Daoy (cell line): ENCODE measurements at regions not wholly inside any gene's neighbourhood (a gene's known extent, or its start where the extent isn't known, plus 50 kb on each side); places are given as distances from the start of the nearest gene placed in this dataset.

Source experiments
- DNase-seq: peaks from one replicate; pipeline ENCODE4 v3.0.0-alpha.2; 2015; ENCODE audit warnings: low read depth

GRCh38 chr6:33863723-33864440 is 60.1 kb upstream of the MLN start:
- DNase-seq = no peak

DNA sequence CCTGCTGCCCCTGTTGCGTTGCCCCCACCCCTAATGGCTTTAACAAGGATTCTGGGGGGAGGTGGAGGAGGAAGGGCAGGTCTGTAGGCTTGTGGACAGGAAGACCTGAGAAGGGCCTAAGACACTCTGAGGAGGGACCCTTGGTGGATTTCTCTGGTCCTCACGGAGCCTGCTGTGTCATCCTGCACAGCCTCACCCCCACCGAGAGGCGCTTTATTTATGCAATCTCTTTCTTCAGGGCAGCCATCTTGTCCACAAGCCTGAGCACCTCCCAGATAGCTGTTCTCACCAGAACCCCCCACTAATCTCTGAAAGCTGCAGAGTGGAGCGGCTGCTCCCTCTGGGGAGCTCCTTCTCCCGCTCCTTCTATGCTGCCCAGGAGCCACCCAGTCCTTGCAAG is 59.3 kb upstream of the MLN start:
- DNase-seq = no peak

- DNase-seq = no peak
These were observed 58.7 kb upstream of the MLN start for GRCh38 chr6:33862536-33862935.

GRCh38 chr6:33861722-33862121 is 57.9 kb upstream of the MLN start:
- no peak for DNase-seq

- no peak for DNase-seq
These were observed 57.1 kb upstream of the MLN start for GRCh38 chr6:33860706-33861474.

DNA sequence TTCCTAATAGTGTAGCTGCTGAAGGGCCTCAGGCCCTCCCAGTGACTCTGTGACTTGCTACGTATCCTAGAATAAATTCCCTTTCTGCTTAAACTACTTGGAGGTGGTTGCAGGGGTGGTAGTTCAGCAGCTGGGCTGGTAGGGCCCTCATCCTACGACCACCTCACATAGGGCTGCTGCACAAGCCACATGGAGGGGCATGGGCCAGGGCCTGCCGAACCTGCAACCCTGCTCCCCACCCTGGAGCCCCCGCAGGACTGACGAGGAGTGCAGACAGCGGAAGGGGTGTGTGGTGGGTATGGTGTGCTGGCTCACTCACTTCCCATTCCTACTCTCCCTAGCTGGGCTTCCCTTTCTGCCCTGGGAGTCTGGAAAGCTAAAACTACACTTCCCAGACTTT is 56.2 kb upstream of the MLN start:
- no peak for DNase-seq

- DNase-seq = no peak
These were observed 55.2 kb upstream of the MLN start for GRCh38 chr6:33858804-33859505.

DNA sequence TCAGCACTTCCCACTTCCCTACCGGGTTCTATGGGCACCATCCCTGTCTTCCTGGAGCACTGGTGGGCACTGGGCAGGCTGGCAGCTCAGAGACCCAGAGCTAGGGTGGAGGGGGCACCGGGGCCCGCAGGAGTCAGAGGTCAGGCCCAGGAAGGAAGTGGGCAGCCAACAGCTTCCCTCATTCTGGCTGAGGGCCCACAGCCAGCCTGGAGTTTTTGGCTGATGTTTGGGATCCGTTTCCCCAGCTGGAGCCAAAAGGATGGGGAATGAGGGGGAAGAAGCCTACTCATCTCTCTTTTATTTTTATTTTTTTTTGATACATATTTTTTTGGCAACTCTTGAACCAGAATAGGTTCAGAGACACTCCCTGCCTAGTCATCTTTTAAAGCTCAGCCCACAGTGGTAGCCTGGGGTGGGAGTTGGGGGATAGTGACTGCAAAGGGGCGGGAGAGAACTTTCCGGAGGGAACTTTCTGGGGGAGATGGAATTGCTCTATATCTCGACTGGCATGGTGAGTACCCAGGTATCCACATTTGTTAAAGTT is 54.2 kb upstream of the MLN start:
- no peak for DNase-seq

- no peak for DNase-seq
These were observed 53.5 kb upstream of the MLN start for GRCh38 chr6:33857093-33857931.

DNA sequence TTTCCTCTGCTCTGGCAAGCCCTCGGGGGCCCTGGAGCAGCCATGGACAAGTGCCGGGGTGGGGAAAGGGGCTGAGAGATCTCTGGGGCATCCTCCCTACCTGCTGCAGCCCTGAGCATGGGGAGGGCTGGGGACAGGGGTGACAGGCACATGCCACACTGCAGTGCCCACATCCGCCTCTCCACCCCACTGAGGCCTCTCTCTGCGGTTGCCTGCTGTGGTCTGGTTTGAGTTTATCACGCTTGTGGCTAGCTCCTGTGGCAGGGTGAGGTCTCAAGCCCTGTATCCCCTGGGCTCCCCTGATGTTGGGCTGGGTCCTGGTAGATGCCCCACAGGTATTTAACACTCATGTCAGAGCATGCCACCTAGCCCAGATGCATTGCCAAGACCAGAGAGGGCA is 52.9 kb upstream of the MLN start:
- DNase-seq = peak; percentile 45

- DNase-seq = no peak
These were observed 52.3 kb upstream of the MLN start for GRCh38 chr6:33856031-33856590.

DNA sequence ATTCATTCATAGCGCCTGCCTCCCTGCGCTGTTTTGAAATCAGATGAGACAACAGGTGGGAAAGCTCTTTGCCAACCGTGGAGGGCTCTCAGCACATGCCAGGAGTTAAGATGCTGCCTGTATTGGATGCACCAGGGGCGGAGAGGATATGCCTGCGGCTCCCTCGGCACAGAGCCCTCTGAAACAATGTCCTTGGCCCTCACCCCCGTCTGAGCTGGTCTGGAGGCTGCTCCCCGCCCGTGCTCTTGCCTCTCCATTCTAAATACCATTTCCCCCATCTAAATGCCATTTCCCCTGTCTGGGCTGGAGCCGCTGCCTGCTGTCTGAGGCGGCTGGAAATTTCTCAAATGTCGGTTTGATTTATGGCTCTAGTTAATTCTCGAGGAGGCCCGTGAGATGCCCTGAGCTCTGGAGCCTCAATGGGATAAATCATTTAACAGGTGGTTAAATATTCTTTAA is 50.8 kb upstream of the MLN start:
- DNase-seq = no peak

DNA sequence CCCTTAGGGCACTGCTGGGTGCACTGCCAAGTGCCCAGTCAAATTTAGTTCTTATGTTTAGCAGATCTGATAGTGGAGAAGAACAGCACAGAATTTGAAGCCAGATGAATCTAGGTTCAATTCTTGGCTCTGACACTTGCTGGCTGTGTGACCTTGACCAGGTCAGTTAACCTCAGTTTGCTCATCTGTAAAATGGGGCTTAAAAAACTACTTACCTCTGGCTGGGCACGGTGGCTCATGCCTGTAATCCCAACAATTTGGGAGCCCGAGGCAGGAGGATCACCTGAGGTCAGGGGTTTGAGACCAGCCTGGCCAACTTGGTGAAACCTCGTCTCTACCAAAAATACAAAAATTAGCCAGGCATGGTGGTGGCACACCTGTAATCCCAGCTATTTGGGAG is 49.9 kb upstream of the MLN start:
- no peak for DNase-seq
